IMR-90 (cell line): ENCODE measurements at regions not wholly inside any gene's neighbourhood (a gene's known extent, or its start where the extent isn't known, plus 50 kb on each side); places are given as distances from the start of the nearest gene placed in this dataset.

Experiments
- ATAC-seq: fragments of 200-7000 bp; cut with Tn5 transposase; 2 replicates; pipeline ENCODE4 v1.9.1; 2020; ENCODE audit warnings: low read depth, mild to moderate bottlenecking, moderate library complexity
- BruUV-seq: library from RNA; stranded (reverse); fragments of 400-500 nt; replicated peaks from 2 replicates; lab custom pipeline; 2021; lab: Mats Ljungman, UMichigan
- CTCF ChIA-PET: fragments of 300-600 bp; formaldehyde crosslinking; extraction: SDS; loops from one replicate; lab custom pipeline; 2021; ENCODE audit warnings: antibody characterized with exemption; lab: Yijun Ruan, JAX
- POLR2A ChIA-PET: fragments of 300-600 bp; sonication (Branson Sonifier 250); formaldehyde crosslinking; loops from one replicate; lab custom pipeline; 2022; ENCODE audit warnings: antibody characterized with exemption; ENCODE audit not compliant: unreplicated experiment; lab: Charles Lee
- DNase-seq: peaks from one replicate; pipeline ENCODE4 v3.0.0; 2013
- H2AFZ ChIP-seq: replicated peaks from 2 replicates; pipeline ENCODE3; 2013; ENCODE audit warnings: low read length, mild to moderate bottlenecking; ENCODE audit not compliant: poor library complexity
- H2AK5ac ChIP-seq: 2 replicates; pipeline ENCODE4 v1.6.1; 2013; ENCODE audit warnings: low read depth, low read length, inconsistent platforms
- H2AK9ac ChIP-seq: replicated peaks from 2 replicates; pipeline ENCODE3; 2013; ENCODE audit warnings: mild to moderate bottlenecking, low read depth, low read length, moderate library complexity; ENCODE audit not compliant: poor library complexity
- H2BK120ac ChIP-seq: 2 replicates; pipeline ENCODE4 v1.6.1; 2013; ENCODE audit warnings: low read depth, low read length, inconsistent platforms
- H2BK15ac ChIP-seq: 3 replicates; pipeline ENCODE4 v1.6.1; 2013; ENCODE audit warnings: low read depth, low read length, inconsistent platforms
- H2BK20ac ChIP-seq: 2 replicates; pipeline ENCODE4 v1.6.1; 2013; ENCODE audit warnings: low read depth, mild to moderate bottlenecking, inconsistent platforms, low read length, moderate library complexity
- H2BK5ac ChIP-seq: 2 replicates; pipeline ENCODE4 v1.6.1; 2013; ENCODE audit warnings: mild to moderate bottlenecking, low read depth, low read length, inconsistent platforms; ENCODE audit not compliant: poor library complexity, severe bottlenecking
- H3K14ac ChIP-seq: replicated peaks from 2 replicates; pipeline ENCODE4 v1.6.1; 2013; ENCODE audit warnings: low read depth, low read length, inconsistent platforms
- H3K18ac ChIP-seq: 2 replicates; pipeline ENCODE4 v1.6.1; 2013; ENCODE audit warnings: low read depth, low read length, control low read depth
- H3K23ac ChIP-seq: 2 replicates; pipeline ENCODE4 v1.6.1; 2013; ENCODE audit warnings: low read depth, low read length, inconsistent platforms
- H3K27ac ChIP-seq: 2 replicates; pipeline ENCODE4 v1.5.1; 2013; ENCODE audit warnings: mild to moderate bottlenecking, control low read depth, low read length; ENCODE audit not compliant: insufficient read depth
- H3K27me3 ChIP-seq: 2 replicates; pipeline ENCODE4 v1.6.1; 2013; ENCODE audit warnings: low read length; ENCODE audit not compliant: control insufficient read depth, insufficient read depth
- H3K36me3 ChIP-seq: 2 replicates; pipeline ENCODE4 v1.6.1; 2013; ENCODE audit warnings: low read length, mixed read lengths; ENCODE audit not compliant: control insufficient read depth, insufficient read depth
- H3K4ac ChIP-seq: 2 replicates; pipeline ENCODE4 v1.6.1; 2013; ENCODE audit warnings: low read depth, low read length, inconsistent platforms
- H3K4me1 ChIP-seq: 2 replicates; pipeline ENCODE4 v1.6.1; 2013; ENCODE audit warnings: low read length, mixed read lengths; ENCODE audit not compliant: control insufficient read depth, insufficient read depth
- H3K4me2 ChIP-seq: 2 replicates; pipeline ENCODE4 v1.6.1; 2013; ENCODE audit warnings: low read depth, mild to moderate bottlenecking, control low read depth, low read length, moderate library complexity
- H3K4me3 ChIP-seq: 2 replicates; pipeline ENCODE4 v1.5.1; 2013; ENCODE audit warnings: low read depth, mild to moderate bottlenecking, control low read depth, low read length, moderate library complexity; ENCODE audit not compliant: insufficient read depth
- H3K56ac ChIP-seq: 2 replicates; pipeline ENCODE4 v1.6.1; 2013; ENCODE audit warnings: low read length, inconsistent platforms; ENCODE audit not compliant: insufficient read depth; ENCODE audit errors: extremely low read depth
- H3K79me1 ChIP-seq, 2 experiments: 2 replicates each; pipeline ENCODE4 v1.6.1; 2013; ENCODE audit warnings: low read length in 2 of 2, inconsistent platforms in 1 of 2, low read depth in 1 of 2
- H3K9ac ChIP-seq: 2 replicates; pipeline ENCODE4 v1.6.1; 2013; ENCODE audit warnings: low read depth, low read length, control low read depth
- H3K9me1 ChIP-seq: 2 replicates; pipeline ENCODE4 v1.6.1; 2013; ENCODE audit warnings: low read length, inconsistent platforms; ENCODE audit not compliant: insufficient read depth
- H3K9me3 ChIP-seq: 2 replicates; pipeline ENCODE4 v1.6.1; 2013; ENCODE audit warnings: low read length; ENCODE audit not compliant: control insufficient read depth, insufficient read depth
- H4K20me1 ChIP-seq: 2 replicates; pipeline ENCODE4 v1.6.1; 2013; ENCODE audit warnings: low read length, inconsistent platforms; ENCODE audit not compliant: insufficient read depth
- H4K5ac ChIP-seq: 2 replicates; pipeline ENCODE4 v1.6.1; 2013; ENCODE audit warnings: mild to moderate bottlenecking, low read depth, low read length, control low read depth
- H4K8ac ChIP-seq, 2 experiments: 2 replicates each; pipeline ENCODE4 v1.6.1; 2013; ENCODE audit warnings: low read depth in 2 of 2, low read length in 2 of 2, control low read depth in 1 of 2, inconsistent platforms in 1 of 2
- H4K91ac ChIP-seq: 2 replicates; pipeline ENCODE4 v1.6.1; 2013; ENCODE audit warnings: low read depth, low read length, inconsistent platforms; ENCODE audit not compliant: insufficient read depth
- CTCF ChIP-seq: conservative IDR thresholded peaks from 2 replicates; pipeline ENCODE4 v1.5.1; 2012; ENCODE audit warnings: mild to moderate bottlenecking, low read depth, low read length, improper control_type of control experiment
- ELK1 ChIP-seq: fragments of 150-350 bp; IDR thresholded peaks from 2 replicates; pipeline ENCODE4 v1.6.1; 2016; ENCODE audit warnings: low read depth, mild to moderate bottlenecking, low read length, moderate library complexity, borderline replicate concordance
- MXI1 ChIP-seq: IDR thresholded peaks from 2 replicates; pipeline ENCODE4 v1.6.1; 2012; ENCODE audit warnings: low read depth, mild to moderate bottlenecking, low read length, moderate library complexity, borderline replicate concordance
- NFE2L2 ChIP-seq: fragments of 150-350 bp; IDR thresholded peaks from 2 replicates; pipeline ENCODE4 v1.6.1; 2016; ENCODE audit warnings: low read depth, mild to moderate bottlenecking, low read length
- WGBS, 2 experiments: methylation state at CpG; one replicate each; pipeline versions ENCODE4 v1.1.5 to v1.1.7; 2013; ENCODE audit warnings: missing lambda C conversion rate in 2 of 2; ENCODE audit not compliant: insufficient read length in 1 of 2; ENCODE audit errors: extremely low coverage in 2 of 2; 5-methylcytosine and 5-hydroxymethylcytosine counted together
- dilution Hi-C: fragments of 300-500 bp; cut with HindIII; formaldehyde crosslinking; loops from one replicate; pipeline ENCODE4 v1.14.3; 2018; ENCODE audit warnings: low sequenced_read_pairs; ENCODE audit not compliant: unreplicated experiment
- in situ Hi-C: fragments of 300-500 bp; cut with MboI; formaldehyde crosslinking; loops from 3 replicates; pipeline ENCODE4 v1.14.3; 2019; ENCODE audit warnings: low sequenced_read_pairs, inconsistent platforms, mixed read lengths
- intact Hi-C: fragments of 100-400 bp; cut with micrococcal nuclease; formaldehyde crosslinking; loops from 2 replicates; pipeline ENCODE4 v1.10.0; 2022

- H3K79me1 ChIP-seq: no peaks in the 10 kb centered on the region
- H4K20me1 ChIP-seq: no peaks in the 10 kb centered on the region; the same call in 1 of the 2 replicates
- H3K27ac ChIP-seq: no peak overlapping the region
- no peak overlapping the region for H2AFZ ChIP-seq
- in situ Hi-C loops: no loop called here
- 80% methylated on average over 1 of the region's 3 CpGs; no CpG with 5 or more reads in 1 of the 2 experiments for WGBS, 2 experiments
- no peak overlapping the region for H3K4me3 ChIP-seq
- ChIA-PET POLR2A (no interaction called here), CTCF (no interaction called here)
- TF ChIP-seq ELK1: no peak
- TF ChIP-seq CTCF: no peak
- no peak for TF ChIP-seq MXI1
- TF ChIP-seq NFE2L2: no peak
- H2BK5ac ChIP-seq: no peak overlapping the region
- no peak overlapping the region for H4K91ac ChIP-seq
- H2AK9ac ChIP-seq: no peak overlapping the region
- no peak overlapping the region for H4K8ac ChIP-seq
- H3K27me3 ChIP-seq: no peaks in the 10 kb centered on the region
- ATAC-seq (no peak), DNase-seq (no peak)
- H3K4me2 ChIP-seq: no peak overlapping the region
- dilution Hi-C loops: no loop called here
- no peak overlapping the region for H3K14ac ChIP-seq
- no peak overlapping the region for H2AK5ac ChIP-seq
- intact Hi-C loops: loop anchor here (10.0 kb wide), 1 partner anchor 355 kb away; no protein-coding TSS in a partner anchor
- H2BK15ac ChIP-seq: no peak overlapping the region
- H3K9ac ChIP-seq: no peak overlapping the region
- H3K23ac ChIP-seq: no peak overlapping the region
- H3K4ac ChIP-seq: no peak overlapping the region
- H2BK20ac ChIP-seq: no peak overlapping the region
- H3K56ac ChIP-seq: no peak overlapping the region
- no peaks in the 10 kb centered on the region for H3K9me3 ChIP-seq
- H3K4me1 ChIP-seq: no peaks in the 10 kb centered on the region
- H3K18ac ChIP-seq: no peak overlapping the region
- no peak overlapping the region for H2BK120ac ChIP-seq
- no peaks in the 10 kb centered on the region for H3K36me3 ChIP-seq
- no peak overlapping the region for H4K5ac ChIP-seq
- H3K9me1 ChIP-seq: no peaks in the 10 kb centered on the region
- no TSS peak for BruUV-seq
Observed at GRCh38 chr13:99800011-99800410, 171.6 kb downstream of the ZIC5 start.
